ENCODE measurements at regions not wholly inside any gene's neighbourhood (a gene's known extent, or its start where the extent isn't known, plus 50 kb on each side); places are given as distances from the start of the nearest gene placed in this dataset.

DNA sequence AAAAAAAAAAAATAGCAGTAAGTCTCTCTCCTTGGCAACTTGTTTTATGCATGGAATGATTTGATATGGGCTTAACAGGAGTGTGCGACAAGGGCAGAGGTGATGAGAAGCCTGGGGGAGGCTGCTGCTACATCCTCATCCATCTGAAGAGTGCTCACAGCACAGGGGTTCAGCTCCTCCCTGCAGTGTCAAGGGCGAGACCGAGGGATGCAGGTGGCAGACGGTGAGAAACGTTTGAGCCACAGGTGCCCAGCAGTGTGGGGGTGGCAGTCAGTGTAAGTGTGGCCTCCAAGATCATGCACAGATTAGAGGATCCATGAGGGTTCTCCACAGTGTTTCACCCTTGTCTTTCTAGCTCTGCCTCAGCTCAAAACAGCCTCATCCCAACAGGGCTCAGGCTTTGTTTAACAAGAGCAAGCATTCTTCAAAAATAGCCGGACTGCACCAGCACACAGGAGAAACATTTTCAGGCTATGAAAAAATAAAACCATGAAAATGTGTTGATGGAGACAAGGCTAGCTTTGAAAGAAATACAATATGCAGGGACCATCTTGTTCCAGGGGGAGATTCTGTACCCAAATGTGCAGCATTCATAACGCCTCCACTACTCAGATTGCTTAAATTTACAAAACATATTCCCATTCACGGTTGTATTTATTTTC is 324.5 kb upstream of the MYT1L start (continued):
- TF ChIP-seq, protein P1, sequence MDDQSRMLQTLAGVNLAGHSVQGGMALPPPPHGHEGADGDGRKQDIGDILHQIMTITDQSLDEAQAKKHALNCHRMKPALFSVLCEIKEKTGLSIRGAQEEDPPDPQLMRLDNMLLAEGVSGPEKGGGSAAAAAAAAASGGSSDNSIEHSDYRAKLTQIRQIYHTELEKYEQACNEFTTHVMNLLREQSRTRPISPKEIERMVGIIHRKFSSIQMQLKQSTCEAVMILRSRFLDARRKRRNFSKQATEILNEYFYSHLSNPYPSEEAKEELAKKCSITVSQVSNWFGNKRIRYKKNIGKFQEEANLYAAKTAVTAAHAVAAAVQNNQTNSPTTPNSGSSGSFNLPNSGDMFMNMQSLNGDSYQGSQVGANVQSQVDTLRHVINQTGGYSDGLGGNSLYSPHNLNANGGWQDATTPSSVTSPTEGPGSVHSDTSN (IDR thresholded peaks at IDR 0.05) = no peak
- TF ChIP-seq RAD21 (IDR thresholded peaks at IDR 0.05; ENCODE audit: low read length) (no peak), MEF2A (IDR thresholded peaks at IDR 0.05; ENCODE audit: borderline replicate concordance, low read depth) (no peak), RCOR1 (IDR thresholded peaks at IDR 0.05; ENCODE audit: low read length) (no peak), RXRA (IDR thresholded peaks at IDR 0.05; ENCODE audit: borderline replicate concordance, low read depth) (no peak), TCF12 (IDR thresholded peaks at IDR 0.05) (no peak)
- TF ChIP-seq, protein P2, sequence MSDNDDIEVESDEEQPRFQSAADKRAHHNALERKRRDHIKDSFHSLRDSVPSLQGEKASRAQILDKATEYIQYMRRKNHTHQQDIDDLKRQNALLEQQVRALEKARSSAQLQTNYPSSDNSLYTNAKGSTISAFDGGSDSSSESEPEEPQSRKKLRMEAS (IDR thresholded peaks at IDR 0.05; ENCODE audit: low read depth) = no peak
- TF ChIP-seq, protein P3, sequence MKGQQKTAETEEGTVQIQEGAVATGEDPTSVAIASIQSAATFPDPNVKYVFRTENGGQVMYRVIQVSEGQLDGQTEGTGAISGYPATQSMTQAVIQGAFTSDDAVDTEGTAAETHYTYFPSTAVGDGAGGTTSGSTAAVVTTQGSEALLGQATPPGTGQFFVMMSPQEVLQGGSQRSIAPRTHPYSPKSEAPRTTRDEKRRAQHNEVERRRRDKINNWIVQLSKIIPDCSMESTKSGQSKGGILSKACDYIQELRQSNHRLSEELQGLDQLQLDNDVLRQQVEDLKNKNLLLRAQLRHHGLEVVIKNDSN (IDR thresholded peaks at IDR 0.05; ENCODE audit: borderline replicate concordance, low read depth) = no peak
- TF ChIP-seq, protein P4, sequence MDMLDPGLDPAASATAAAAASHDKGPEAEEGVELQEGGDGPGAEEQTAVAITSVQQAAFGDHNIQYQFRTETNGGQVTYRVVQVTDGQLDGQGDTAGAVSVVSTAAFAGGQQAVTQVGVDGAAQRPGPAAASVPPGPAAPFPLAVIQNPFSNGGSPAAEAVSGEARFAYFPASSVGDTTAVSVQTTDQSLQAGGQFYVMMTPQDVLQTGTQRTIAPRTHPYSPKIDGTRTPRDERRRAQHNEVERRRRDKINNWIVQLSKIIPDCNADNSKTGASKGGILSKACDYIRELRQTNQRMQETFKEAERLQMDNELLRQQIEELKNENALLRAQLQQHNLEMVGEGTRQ (IDR thresholded peaks at IDR 0.05; ENCODE audit: borderline replicate concordance, low read depth, low read length) = no peak

DNA sequence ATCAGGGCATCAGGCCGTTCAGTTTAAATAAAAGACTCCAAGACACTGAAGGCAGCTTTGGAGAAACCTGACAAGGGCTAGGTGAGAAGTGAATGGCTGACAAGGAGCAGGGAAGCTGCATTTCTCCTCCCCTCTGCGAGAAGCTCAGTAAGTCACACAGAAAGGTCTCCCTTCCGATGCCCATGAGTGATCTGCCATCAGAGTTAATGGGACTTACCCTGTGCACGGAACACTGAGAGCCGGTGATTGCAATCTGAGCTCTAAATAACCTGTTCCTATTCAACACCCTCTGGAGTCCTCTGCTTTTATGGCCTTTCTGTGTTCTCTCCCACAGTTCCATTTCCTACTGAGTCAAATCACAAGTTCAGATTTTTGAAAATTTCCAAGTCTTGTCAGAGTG is 322.2 kb upstream of the MYT1L start:
- H3K4me2 ChIP-seq = no peak overlapping the region
- CTCF ChIA-PET = no interaction called here
- DNase-seq = no peak
- H3K4me1 ChIP-seq (ENCODE audit: control insufficient read depth in 1 of 2, insufficient read depth in 2 of 2, low read depth in 1 of 2, low read length in 1 of 2) = peaks cover 0 to 5% of the 10 kb centered on the region in 2 experiments; a peak in 1 of 4 replicates
- 39% methylated on average over 5 of the region's 5 CpGs for WGBS (ENCODE audit: low lambda C conversion rate)
- no peak overlapping the region for H3K4me3 ChIP-seq (ENCODE audit: low read depth in 2 of 2, low read length in 1 of 2)
- H2AFZ ChIP-seq (ENCODE audit: low read depth) = no peak overlapping the region
- H3K79me2 ChIP-seq (ENCODE audit: insufficient read depth) = no peaks in the 10 kb centered on the region
- no peaks in the 10 kb centered on the region for H3K9me3 ChIP-seq
- POLR2A ChIA-PET = no interaction called here
- H3K36me3 ChIP-seq (replicated peaks in 1 of 2; ENCODE audit: control insufficient read depth in 1 of 2, insufficient read depth in 2 of 2, low read length in 1 of 2) = no peaks in the 10 kb centered on the region
- H3K27ac ChIP-seq (ENCODE audit: low read depth in 2 of 2, low read length in 1 of 2) = no peak overlapping the region
- H4K20me1 ChIP-seq (ENCODE audit: insufficient read depth) = no peaks in the 10 kb centered on the region
- no peak overlapping the region for H3K9ac ChIP-seq
- TF ChIP-seq, protein P5, sequence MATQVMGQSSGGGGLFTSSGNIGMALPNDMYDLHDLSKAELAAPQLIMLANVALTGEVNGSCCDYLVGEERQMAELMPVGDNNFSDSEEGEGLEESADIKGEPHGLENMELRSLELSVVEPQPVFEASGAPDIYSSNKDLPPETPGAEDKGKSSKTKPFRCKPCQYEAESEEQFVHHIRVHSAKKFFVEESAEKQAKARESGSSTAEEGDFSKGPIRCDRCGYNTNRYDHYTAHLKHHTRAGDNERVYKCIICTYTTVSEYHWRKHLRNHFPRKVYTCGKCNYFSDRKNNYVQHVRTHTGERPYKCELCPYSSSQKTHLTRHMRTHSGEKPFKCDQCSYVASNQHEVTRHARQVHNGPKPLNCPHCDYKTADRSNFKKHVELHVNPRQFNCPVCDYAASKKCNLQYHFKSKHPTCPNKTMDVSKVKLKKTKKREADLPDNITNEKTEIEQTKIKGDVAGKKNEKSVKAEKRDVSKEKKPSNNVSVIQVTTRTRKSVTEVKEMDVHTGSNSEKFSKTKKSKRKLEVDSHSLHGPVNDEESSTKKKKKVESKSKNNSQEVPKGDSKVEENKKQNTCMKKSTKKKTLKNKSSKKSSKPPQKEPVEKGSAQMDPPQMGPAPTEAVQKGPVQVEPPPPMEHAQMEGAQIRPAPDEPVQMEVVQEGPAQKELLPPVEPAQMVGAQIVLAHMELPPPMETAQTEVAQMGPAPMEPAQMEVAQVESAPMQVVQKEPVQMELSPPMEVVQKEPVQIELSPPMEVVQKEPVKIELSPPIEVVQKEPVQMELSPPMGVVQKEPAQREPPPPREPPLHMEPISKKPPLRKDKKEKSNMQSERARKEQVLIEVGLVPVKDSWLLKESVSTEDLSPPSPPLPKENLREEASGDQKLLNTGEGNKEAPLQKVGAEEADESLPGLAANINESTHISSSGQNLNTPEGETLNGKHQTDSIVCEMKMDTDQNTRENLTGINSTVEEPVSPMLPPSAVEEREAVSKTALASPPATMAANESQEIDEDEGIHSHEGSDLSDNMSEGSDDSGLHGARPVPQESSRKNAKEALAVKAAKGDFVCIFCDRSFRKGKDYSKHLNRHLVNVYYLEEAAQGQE (IDR thresholded peaks at IDR 0.05; ENCODE audit: low read depth, low read length) = no peak
- TF ChIP-seq NFIC (IDR thresholded peaks at IDR 0.05; ENCODE audit: borderline replicate concordance) = no peak
- no peak for TF ChIP-seq FOSL2 (IDR thresholded peaks at IDR 0.05; ENCODE audit: borderline replicate concordance, low read depth)
- no peaks in the 10 kb centered on the region for H3K27me3 ChIP-seq (ENCODE audit: insufficient read depth)
- no peaks in the 10 kb centered on the region for H3K9me2 ChIP-seq
- H3F3A ChIP-seq (replicated peaks; ENCODE audit: insufficient read depth) = no peaks in the 10 kb centered on the region
